K562 (cell line): ENCODE measurements at regions not wholly inside any gene's neighbourhood (a gene's known extent, or its start where the extent isn't known, plus 50 kb on each side); places are given as distances from the start of the nearest gene placed in this dataset.

ENCODE experiments used
- ATAC-seq: fragments of 200-7000 bp; cut with Tn5 transposase; 3 replicates; pipeline ENCODE4 v1.9.1; 2020; ENCODE audit warnings: moderate library complexity
- BruUV-seq: library from RNA; stranded (reverse); fragments of 400-500 nt; replicated peaks from 2 replicates; lab custom pipeline; 2021; lab: Mats Ljungman, UMichigan
- CTCF ChIA-PET: fragments of 300-600 bp; formaldehyde crosslinking; extraction: SDS; loops from one replicate; lab custom pipeline; 2021; ENCODE audit warnings: low intra/inter-chr PET ratio; lab: Yijun Ruan, JAX
- POLR2A ChIA-PET: fragments of 300-600, 350-650 bp; sonication (Branson Sonifier 250); formaldehyde crosslinking; extraction: SDS; loops from one replicate; lab custom pipeline; 2021; ENCODE audit warnings: antibody characterized with exemption, inconsistent platforms; lab: Yijun Ruan, JAX
- DNase-seq, 4 experiments: peaks; one replicate each; pipeline versions ENCODE4 v3.0.0 to v3.0.0-alpha.2; 2011 to 2018; ENCODE audit warnings: low spot score in 3 of 4, mixed read lengths in 3 of 4; ENCODE audit errors: extremely low read depth in 1 of 4
- FAIRE-seq: peaks from 2 replicates; lab custom pipeline; 2011; peaks lifted over from hg19 to GRCh38; lab: Jason Lieb, UNC
- H2AFZ ChIP-seq: 2 replicates; pipeline ENCODE4 v1.6.0; 2011; ENCODE audit warnings: low read depth, low read length, control low read depth, inconsistent platforms
- H3K27ac ChIP-seq: fragments of 200-600 bp; 3 replicates; pipeline ENCODE4 v1.8.0; 2011; ENCODE audit warnings: low read depth, mild to moderate bottlenecking, control low read depth, inconsistent platforms, low read length, moderate library complexity, mixed read lengths; ENCODE audit errors: extremely low read depth
- H3K27me3 ChIP-seq, 2 experiments: fragments of 300-600 bp in 1 of 2; 2 replicates in 1 of 2; 3 replicates in 1 of 2; pipeline versions ENCODE4 v1.6.0 to v1.8.0; 2011; ENCODE audit warnings: inconsistent platforms in 2 of 2, low read length in 2 of 2, mild to moderate bottlenecking in 1 of 2, mixed read lengths in 1 of 2, moderate library complexity in 1 of 2; ENCODE audit not compliant: control insufficient read depth in 2 of 2, insufficient read depth in 2 of 2
- H3K36me3 ChIP-seq: fragments of 300-600 bp; 3 replicates; pipeline ENCODE4 v1.8.0; 2011; ENCODE audit warnings: mild to moderate bottlenecking, low read length, inconsistent platforms; ENCODE audit not compliant: control insufficient read depth, insufficient read depth
- H3K4me1 ChIP-seq, 2 experiments: fragments of 200-600 bp in 1 of 2; replicated peaks in 1 of 2; 2 replicates in 1 of 2; 3 replicates in 1 of 2; pipeline versions ENCODE4 v1.5.1 to v1.8.0; 2011; ENCODE audit warnings: inconsistent platforms in 2 of 2, low read length in 2 of 2, mild to moderate bottlenecking in 1 of 2, mixed read lengths in 1 of 2, moderate library complexity in 1 of 2; ENCODE audit not compliant: control insufficient read depth in 2 of 2, insufficient read depth in 2 of 2
- H3K4me2 ChIP-seq: 2 replicates; pipeline ENCODE4 v1.6.1; 2011; ENCODE audit warnings: low read length, control low read depth, inconsistent platforms, mixed read lengths; ENCODE audit not compliant: insufficient read depth
- H3K4me3 ChIP-seq: fragments of 200-600 bp; sonication (generic), shearing (Covaris generic); 2 replicates; pipeline ENCODE4 v1.5.1; 2016; ENCODE audit warnings: control low read depth, inconsistent platforms
- H3K79me2 ChIP-seq: fragments of 200-600 bp; 3 replicates; pipeline ENCODE4 v1.8.0; 2011; ENCODE audit warnings: low read length, inconsistent platforms; ENCODE audit not compliant: control insufficient read depth, insufficient read depth
- H3K9ac ChIP-seq, 2 experiments: 2 replicates each; pipeline versions ENCODE4 v1.6.0 to v1.6.1; 2011; ENCODE audit warnings: low read depth in 2 of 2, low read length in 2 of 2, control low read depth in 1 of 2, inconsistent platforms in 1 of 2, mild to moderate bottlenecking in 1 of 2, mixed read lengths in 1 of 2; ENCODE audit not compliant: insufficient read depth in 1 of 2
- H3K9me1 ChIP-seq: one replicate; pipeline ENCODE4 v1.6.0; 2011; ENCODE audit warnings: inconsistent platforms, mild to moderate bottlenecking, low read length, moderate library complexity; ENCODE audit not compliant: control insufficient read depth, insufficient read depth
- H3K9me3 ChIP-seq: replicated peaks from 2 replicates; pipeline ENCODE4 v1.5.1; 2011; ENCODE audit warnings: low read depth, low read length, inconsistent platforms; ENCODE audit not compliant: control insufficient read depth, insufficient read depth
- H4K20me1 ChIP-seq: replicated peaks from 2 replicates; pipeline ENCODE4 v1.6.1; 2011; ENCODE audit warnings: low read length, inconsistent platforms, mixed read lengths; ENCODE audit not compliant: control insufficient read depth, insufficient read depth
- ATF4 ChIP-seq: fragments of 450-650 bp; formaldehyde crosslinking; IDR thresholded peaks from 2 replicates; pipeline ENCODE4 v1.4.0; 2022; ENCODE audit warnings: mild to moderate bottlenecking, moderate library complexity
- DIDO1 ChIP-seq: fragments of 450-650 bp; IDR thresholded peaks from 2 replicates; pipeline ENCODE4 v1.6.1; 2016; ENCODE audit warnings: low read depth, missing biosample characterization, missing genetic modification characterization
- HDAC6 ChIP-seq: IDR thresholded peaks from 2 replicates; pipeline ENCODE4 v1.6.1; 2012; ENCODE audit warnings: low read depth, mild to moderate bottlenecking, control low read depth, inconsistent platforms, low read length, moderate library complexity
- NR2C2 ChIP-seq, 2 experiments: fragments of 200-800 bp in 1 of 2; sonication (Bioruptor generic) in 1 of 2; sonication (generic) in 1 of 2; formaldehyde crosslinking in 1 of 2; IDR thresholded peaks; 2 replicates each; pipeline versions ENCODE4 v1.6.1 to v1.8.0; 2016 to 2022; ENCODE audit warnings: mild to moderate bottlenecking in 1 of 2, missing compliant biosample characterization in 1 of 2, missing genetic modification characterization in 1 of 2, missing genetic modification reagents in 1 of 2
- PPARD ChIP-seq: fragments of 250-450 bp; sonication (Bioruptor Pico); IDR thresholded peaks from 2 replicates; pipeline ENCODE4 v1.8.0; 2022; ENCODE audit warnings: inconsistent platforms, mild to moderate bottlenecking, moderate library complexity
- TFAP4 ChIP-seq: sonication (generic); formaldehyde crosslinking; IDR thresholded peaks from 2 replicates; pipeline ENCODE4 v1.8.0; 2022; ENCODE audit warnings: missing genetic modification reagents, mild to moderate bottlenecking, moderate library complexity, borderline replicate concordance
- ZNF133 ChIP-seq: fragments of 250-450 bp; sonication (Bioruptor Pico); IDR thresholded peaks from 2 replicates; pipeline ENCODE4 v1.4.0; 2020; ENCODE audit warnings: mild to moderate bottlenecking
- WGBS: fragments of 100-300 bp; shearing (Covaris generic); methylation state at CpG from one replicate; pipeline ENCODE4 v1.1.6; 2016; ENCODE audit warnings: low coverage, mixed read lengths; ENCODE audit not compliant: insufficient coverage; ENCODE audit errors: missing lambda C conversion rate; 5-methylcytosine and 5-hydroxymethylcytosine counted together
- in situ Hi-C: fragments of 300-500 bp; cut with MboI; formaldehyde crosslinking; loops from 4 replicates; pipeline ENCODE4 v1.15.0; 2018; ENCODE audit warnings: inconsistent platforms, mixed read lengths
- intact Hi-C: fragments of 100-400 bp; cut with micrococcal nuclease; formaldehyde crosslinking; loops from 2 replicates; pipeline ENCODE4 v1.14.2; 2022

GRCh38 chr13:99040536-99041131, 62.8 kb upstream of the DOCK9 start:
- Histone ChIP-seq H3K27me3 (no peaks in the 10 kb centered on the region), H3K36me3 (no peaks in the 10 kb centered on the region; the same call in 2 of the 3 replicates), H3K4me3 (no peak overlapping the region), H4K20me1 (no peaks in the 10 kb centered on the region), H3K9me1 (no peaks in the 10 kb centered on the region), H3K27ac (no peak overlapping the region), H3K9me3 (no peaks in the 10 kb centered on the region; the same call in 1 of the 2 replicates), H2AFZ (no peak overlapping the region), H3K4me2 (no peak overlapping the region), H3K9ac (no peak overlapping the region), H3K79me2 (peaks cover 7% of the 10 kb centered on the region; the same call in 2 of the 3 replicates), H3K4me1 (peaks cover 0 to 19% of the 10 kb centered on the region in 2 experiments; a peak in 3 of 5 replicates)
- in situ Hi-C loops: no loop called here
- CTCF ChIA-PET: no interaction called here
- ATAC-seq (no peak), FAIRE-seq (no peak), DNase-seq (no peak)
- TF ChIP-seq NR2C2 (CRISPR knock-in tag; IDR thresholded peaks at IDR 0.05) (no peak), NR2C2 (tag; IDR thresholded peaks at IDR 0.05) (no peak), TFAP4 (no peak), PPARD (CRISPR knock-in tag) (no peak), HDAC6 (no peak), DIDO1 (tag) (no peak), ATF4 (no peak), ZNF133 (CRISPR knock-in tag) (no peak)
- POLR2A ChIA-PET: interaction anchor here (0.7 kb wide), 1 partner anchor 105 kb away, joined by 3 read pairs; no protein-coding TSS in a partner anchor
- WGBS: 64% methylated on average over 2 of the region's 3 CpGs
- BruUV-seq: no TSS peak
- intact Hi-C loops: no loop called here
